GM12865 (cell line): ENCODE measurements at regions not wholly inside any gene's neighbourhood (a gene's known extent, or its start where the extent isn't known, plus 50 kb on each side); places are given as distances from the start of the nearest gene placed in this dataset.

Experiments used
- DNase-seq: peaks from one replicate; pipeline ENCODE4 v3.0.0; 2010; ENCODE audit warnings: low read depth
- H3K4me3 ChIP-seq: 2 replicates; pipeline ENCODE4 v1.5.1; 2011; ENCODE audit warnings: mild to moderate bottlenecking, low read depth, low read length, control low read depth
- TF ChIP-seq, protein P1 (sequence below): IDR thresholded peaks from 2 replicates; pipeline ENCODE4 v1.5.1; 2011; ENCODE audit warnings: low read length, control low read depth, low read depth, inconsistent platforms; ENCODE audit not compliant: insufficient read depth; ENCODE audit errors: missing control alignments

DNA sequence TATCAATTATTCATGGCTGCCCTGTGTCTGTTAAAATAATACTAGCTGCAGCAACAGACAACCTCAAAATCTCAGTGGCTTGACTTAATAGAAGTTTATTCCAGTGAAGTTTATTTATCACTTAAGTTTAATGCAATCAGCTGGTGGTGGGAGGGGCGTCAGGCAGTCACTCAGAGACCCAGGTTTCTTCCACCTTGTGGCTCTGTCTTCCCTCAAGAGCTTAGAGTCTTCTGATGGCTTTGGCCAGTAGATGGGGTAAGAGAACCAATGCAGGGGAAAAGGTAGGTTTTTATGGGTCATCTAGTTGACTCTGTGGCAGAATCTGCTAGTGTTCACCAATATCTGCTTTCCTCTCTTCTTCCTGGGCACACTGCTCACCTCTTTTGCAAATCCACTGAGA is 668.9 kb downstream of the AACS start:
- TF ChIP-seq, protein P1, sequence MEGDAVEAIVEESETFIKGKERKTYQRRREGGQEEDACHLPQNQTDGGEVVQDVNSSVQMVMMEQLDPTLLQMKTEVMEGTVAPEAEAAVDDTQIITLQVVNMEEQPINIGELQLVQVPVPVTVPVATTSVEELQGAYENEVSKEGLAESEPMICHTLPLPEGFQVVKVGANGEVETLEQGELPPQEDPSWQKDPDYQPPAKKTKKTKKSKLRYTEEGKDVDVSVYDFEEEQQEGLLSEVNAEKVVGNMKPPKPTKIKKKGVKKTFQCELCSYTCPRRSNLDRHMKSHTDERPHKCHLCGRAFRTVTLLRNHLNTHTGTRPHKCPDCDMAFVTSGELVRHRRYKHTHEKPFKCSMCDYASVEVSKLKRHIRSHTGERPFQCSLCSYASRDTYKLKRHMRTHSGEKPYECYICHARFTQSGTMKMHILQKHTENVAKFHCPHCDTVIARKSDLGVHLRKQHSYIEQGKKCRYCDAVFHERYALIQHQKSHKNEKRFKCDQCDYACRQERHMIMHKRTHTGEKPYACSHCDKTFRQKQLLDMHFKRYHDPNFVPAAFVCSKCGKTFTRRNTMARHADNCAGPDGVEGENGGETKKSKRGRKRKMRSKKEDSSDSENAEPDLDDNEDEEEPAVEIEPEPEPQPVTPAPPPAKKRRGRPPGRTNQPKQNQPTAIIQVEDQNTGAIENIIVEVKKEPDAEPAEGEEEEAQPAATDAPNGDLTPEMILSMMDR, result no peak
- no peak overlapping the region for H3K4me3 ChIP-seq
- no peak for DNase-seq

DNA sequence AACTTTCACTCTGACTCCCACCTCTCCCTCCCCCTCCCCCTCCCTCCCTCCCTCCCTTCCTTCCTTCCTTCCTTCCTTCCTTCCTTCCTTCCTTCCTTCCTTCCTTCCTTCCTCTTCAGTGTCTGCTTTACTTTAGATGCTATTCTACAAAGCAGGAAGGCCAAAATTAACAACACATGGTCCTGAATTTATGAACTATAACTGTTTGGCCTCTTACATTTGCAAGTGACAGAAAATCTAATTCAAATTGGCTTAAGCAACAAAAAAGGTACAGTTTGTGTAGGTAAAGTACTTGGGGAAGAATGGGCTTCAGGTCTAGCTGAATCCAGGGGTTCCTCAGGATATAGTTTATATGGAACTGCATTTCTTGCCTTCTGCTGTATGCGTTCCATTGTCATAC is 673.0 kb downstream of the AACS start:
- no peak overlapping the region for H3K4me3 ChIP-seq
- TF ChIP-seq, protein P1, result no peak
- no peak for DNase-seq

DNA sequence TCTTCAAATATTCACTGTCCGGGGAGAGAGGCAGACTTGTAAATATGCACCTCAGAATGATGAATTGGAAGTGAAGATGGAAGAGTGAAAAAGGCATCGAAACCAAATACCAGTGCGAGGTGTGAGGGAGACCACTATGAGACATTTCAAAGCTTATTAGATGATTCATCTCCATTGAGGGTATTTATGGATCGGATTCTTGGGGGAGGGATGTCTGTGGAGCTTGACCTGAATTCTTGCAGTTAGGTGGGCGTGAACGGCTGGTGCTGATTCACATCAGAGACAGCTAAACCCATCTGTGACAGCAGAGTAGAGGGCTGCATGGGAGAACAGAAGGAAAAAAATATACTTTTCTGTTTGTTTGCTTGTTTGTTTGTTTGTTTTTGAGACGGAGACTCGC is 677.2 kb downstream of the AACS start:
- TF ChIP-seq, protein P1, result no peak
- DNase-seq, result no peak
- H3K4me3 ChIP-seq, result no peak overlapping the region

DNA sequence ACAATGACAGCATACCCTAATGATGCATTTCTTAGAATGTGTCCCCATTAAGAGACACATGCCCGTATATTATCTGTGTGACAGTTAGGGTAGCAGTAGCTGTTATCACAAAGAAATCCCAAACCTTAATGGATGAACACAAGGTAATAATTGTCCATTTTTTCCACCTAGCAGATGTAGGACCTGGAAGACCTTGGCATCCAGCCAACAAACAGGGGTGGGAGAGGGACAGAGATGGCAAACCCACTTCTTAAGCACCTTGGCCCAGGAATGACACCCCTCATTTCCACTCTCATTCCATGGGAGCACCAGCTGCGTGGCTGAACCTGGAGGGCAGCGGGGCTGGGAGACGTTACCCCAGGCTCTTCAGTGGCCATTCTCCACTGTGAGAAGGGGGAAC is 679.0 kb downstream of the AACS start:
- TF ChIP-seq, protein P1, result no peak
- H3K4me3 ChIP-seq, result no peak overlapping the region
- DNase-seq, result no peak

DNA sequence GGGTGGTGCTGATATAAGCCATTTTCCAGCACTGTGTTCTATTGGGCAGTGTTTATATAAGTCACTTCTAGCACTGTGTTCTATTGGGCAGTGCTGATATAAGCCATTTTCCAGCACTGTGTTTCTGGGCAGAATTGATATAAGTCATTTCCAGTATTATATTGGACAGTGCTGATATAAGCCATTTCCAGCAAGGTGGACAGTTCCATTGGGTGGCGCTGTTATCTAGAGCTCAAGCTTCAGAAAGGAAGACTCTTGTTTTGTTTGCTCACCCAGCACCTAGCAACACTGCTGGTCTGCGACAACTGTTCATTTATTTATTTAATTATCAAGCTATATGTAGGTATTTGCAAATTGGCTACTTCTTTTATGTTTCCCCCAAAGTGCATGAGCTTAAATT is 690.3 kb downstream of the AACS start:
- TF ChIP-seq, protein P1, result no peak
- no peak for DNase-seq
- no peak overlapping the region for H3K4me3 ChIP-seq

DNA sequence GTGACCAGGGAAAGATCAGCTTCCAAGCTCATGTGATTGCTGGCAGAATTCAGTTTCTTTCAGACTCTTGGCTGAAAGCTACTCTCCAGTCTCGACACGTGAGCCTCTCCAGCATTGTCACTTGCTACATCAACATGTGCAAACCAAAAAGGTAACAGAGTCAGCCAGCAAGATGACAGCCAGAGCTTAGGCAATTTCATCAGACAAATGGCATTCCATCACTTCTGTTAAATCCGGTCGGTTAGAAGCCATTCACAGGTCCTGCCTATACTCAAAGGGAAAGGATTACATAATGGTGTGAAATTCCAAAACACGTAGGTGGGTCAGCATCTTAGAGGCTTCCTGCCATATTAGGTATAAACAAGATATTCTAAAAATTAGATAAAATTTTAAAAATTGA is 700.9 kb downstream of the AACS start:
- no peak for DNase-seq
- H3K4me3 ChIP-seq, result no peak overlapping the region
- TF ChIP-seq, protein P1, result no peak

DNA sequence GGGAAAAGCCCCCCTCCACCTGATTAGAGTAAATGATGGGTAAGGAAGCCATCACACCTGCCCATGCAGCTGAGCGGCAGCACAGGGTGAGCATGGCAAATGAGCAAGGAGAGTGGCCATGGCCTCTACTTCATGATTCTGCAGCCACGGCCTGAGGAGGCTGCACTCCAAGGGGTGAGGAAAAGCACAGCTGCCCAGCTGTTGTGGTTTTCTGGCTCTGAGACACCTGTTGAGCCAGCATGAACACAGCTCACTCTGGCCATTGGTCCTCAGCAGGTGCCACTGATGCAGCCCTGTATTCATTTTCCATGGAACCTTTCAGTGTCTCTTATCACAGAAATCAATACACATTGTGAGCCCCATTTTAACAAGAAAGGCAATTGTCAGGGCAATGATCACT is 707.2 kb downstream of the AACS start:
- no peak for DNase-seq
- no peak overlapping the region for H3K4me3 ChIP-seq
- TF ChIP-seq, protein P1, result no peak
